ENCODE measurements at regions not wholly inside any gene's neighbourhood (a gene's known extent, or its start where the extent isn't known, plus 50 kb on each side); places are given as distances from the start of the nearest gene placed in this dataset.

GRCh38 chr10:84075226-84076046 lies 63.9 kb upstream of the GHITM start:
- Histone ChIP-seq H3K4me3 (ENCODE audit: low read length) (no peak overlapping the region), H3K79me2 (ENCODE audit: control insufficient read depth, insufficient read depth, low read length) (no peaks in the 10 kb centered on the region), H3K18ac (ENCODE audit: low read length) (no peak overlapping the region)

GRCh38 chr10:84076047-84076388 lies 63.3 kb upstream of the GHITM start:
- H3K4me3 ChIP-seq (ENCODE audit: low read length): no peak overlapping the region
- no peak overlapping the region for H2BK15ac ChIP-seq (replicated peaks; ENCODE audit: low read depth)
- H2AK5ac ChIP-seq (ENCODE audit: low read length): no peak overlapping the region
- no peak overlapping the region for H3K4me2 ChIP-seq (ENCODE audit: low read length)
- H3K4ac ChIP-seq (ENCODE audit: low read depth, low read length): no peak overlapping the region
- peaks cover 3% of the 10 kb centered on the region for H3K4me1 ChIP-seq (ENCODE audit: control insufficient read depth, low read depth, low read length)
- no peaks in the 10 kb centered on the region for H3K36me3 ChIP-seq (ENCODE audit: control insufficient read depth, insufficient read depth, low read length)
- H3K23ac ChIP-seq (ENCODE audit: low read length): no peak overlapping the region
- no peak overlapping the region for H4K5ac ChIP-seq (ENCODE audit: low read length)
- H3K56ac ChIP-seq (ENCODE audit: low read length): no peak overlapping the region
- no peak overlapping the region for H3K9ac ChIP-seq (ENCODE audit: low read length)
- H3K79me1 ChIP-seq (ENCODE audit: low read length): no peaks in the 10 kb centered on the region
- H3K18ac ChIP-seq (ENCODE audit: low read length): no peak overlapping the region
- H3K27me3 ChIP-seq (ENCODE audit: insufficient read depth, low read length, poor library complexity): no peaks in the 10 kb centered on the region
- H2BK5ac ChIP-seq (ENCODE audit: low read length): no peak overlapping the region
- no peaks in the 10 kb centered on the region for H3K79me2 ChIP-seq (ENCODE audit: control insufficient read depth, insufficient read depth, low read length)
- WGBS (ENCODE audit: extremely low coverage, insufficient coverage, low lambda C conversion rate): no CpG with 5 or more reads among the region's 1 CpG
- H2BK120ac ChIP-seq (ENCODE audit: low read depth, low read length): no peak overlapping the region
- peak; percentile 32 for DNase-seq
- no peak overlapping the region for H4K8ac ChIP-seq (ENCODE audit: low read depth, low read length)
- H3K27ac ChIP-seq (ENCODE audit: low read depth, low read length): no peak overlapping the region

More at GRCh38 chr10:84075226-84076046, 63.9 kb upstream of the GHITM start:
- H3K79me1 ChIP-seq (ENCODE audit: low read length): no peaks in the 10 kb centered on the region
- no peak overlapping the region for H3K23ac ChIP-seq (ENCODE audit: low read length)
- no peaks in the 10 kb centered on the region for H3K27me3 ChIP-seq (ENCODE audit: insufficient read depth, low read length, poor library complexity)
- no peak overlapping the region for H3K4me2 ChIP-seq (ENCODE audit: low read length)
- no peak overlapping the region for H3K9ac ChIP-seq (ENCODE audit: low read length)
- H2BK5ac ChIP-seq (ENCODE audit: low read length): no peak overlapping the region
- H3K56ac ChIP-seq (ENCODE audit: low read length): no peak overlapping the region
- no CpG with 5 or more reads among the region's 4 CpGs for WGBS (ENCODE audit: extremely low coverage, insufficient coverage, low lambda C conversion rate)
- peak; percentile 32 for DNase-seq
- no peaks in the 10 kb centered on the region for H3K36me3 ChIP-seq (ENCODE audit: control insufficient read depth, insufficient read depth, low read length)
- H2BK120ac ChIP-seq (ENCODE audit: low read depth, low read length): no peak overlapping the region
- no peak overlapping the region for H2AK5ac ChIP-seq (ENCODE audit: low read length)
- H3K4ac ChIP-seq (ENCODE audit: low read depth, low read length): no peak overlapping the region
- peaks cover 3% of the 10 kb centered on the region for H3K4me1 ChIP-seq (ENCODE audit: control insufficient read depth, low read depth, low read length)
- no peak overlapping the region for H4K5ac ChIP-seq (ENCODE audit: low read length)
- H2BK15ac ChIP-seq (replicated peaks; ENCODE audit: low read depth): no peak overlapping the region
- no peak overlapping the region for H4K8ac ChIP-seq (ENCODE audit: low read depth, low read length)
- no peak overlapping the region for H3K27ac ChIP-seq (ENCODE audit: low read depth, low read length)

GRCh38 chr10:84076540-84077195 lies 62.6 kb upstream of the GHITM start:
- no peak overlapping the region for H3K4ac ChIP-seq (ENCODE audit: low read depth, low read length)
- no peak overlapping the region for H2BK15ac ChIP-seq (replicated peaks; ENCODE audit: low read depth)
- H3K56ac ChIP-seq (ENCODE audit: low read length): no peak overlapping the region
- no peak overlapping the region for H4K8ac ChIP-seq (ENCODE audit: low read depth, low read length)
- peak; percentile 87 for DNase-seq
- no peak overlapping the region for H2BK120ac ChIP-seq (ENCODE audit: low read depth, low read length)
- no peak overlapping the region for H4K5ac ChIP-seq (ENCODE audit: low read length)
- no peak overlapping the region for H3K27ac ChIP-seq (ENCODE audit: low read depth, low read length)
- no peaks in the 10 kb centered on the region for H3K27me3 ChIP-seq (ENCODE audit: insufficient read depth, low read length, poor library complexity)
- no peak overlapping the region for H3K9ac ChIP-seq (ENCODE audit: low read length)
- no CpG with 5 or more reads among the region's 4 CpGs for WGBS (ENCODE audit: extremely low coverage, insufficient coverage, low lambda C conversion rate)
- no peak overlapping the region for H2AK5ac ChIP-seq (ENCODE audit: low read length)
- no peaks in the 10 kb centered on the region for H3K79me2 ChIP-seq (ENCODE audit: control insufficient read depth, insufficient read depth, low read length)
- H3K4me2 ChIP-seq (ENCODE audit: low read length): no peak overlapping the region
- H3K18ac ChIP-seq (ENCODE audit: low read length): no peak overlapping the region
- H2BK5ac ChIP-seq (ENCODE audit: low read length): no peak overlapping the region
- no peak overlapping the region for H3K4me3 ChIP-seq (ENCODE audit: low read length)
- no peak overlapping the region for H3K23ac ChIP-seq (ENCODE audit: low read length)
- no peaks in the 10 kb centered on the region for H3K36me3 ChIP-seq (ENCODE audit: control insufficient read depth, insufficient read depth, low read length)
- peaks cover 3% of the 10 kb centered on the region for H3K4me1 ChIP-seq (ENCODE audit: control insufficient read depth, low read depth, low read length)
- H3K79me1 ChIP-seq (ENCODE audit: low read length): no peaks in the 10 kb centered on the region

- Histone ChIP-seq H3K18ac (ENCODE audit: low read length) (no peak overlapping the region), H3K4ac (ENCODE audit: low read depth, low read length) (no peak overlapping the region), H2BK15ac (replicated peaks; ENCODE audit: low read depth) (no peak overlapping the region), H3K79me2 (ENCODE audit: control insufficient read depth, insufficient read depth, low read length) (no peaks in the 10 kb centered on the region), H3K9ac (ENCODE audit: low read length) (no peak overlapping the region), H4K5ac (ENCODE audit: low read length) (no peak overlapping the region), H3K56ac (ENCODE audit: low read length) (no peak overlapping the region), H3K23ac (ENCODE audit: low read length) (no peak overlapping the region), H3K4me3 (ENCODE audit: low read length) (no peak overlapping the region), H2BK5ac (ENCODE audit: low read length) (no peak overlapping the region), H3K79me1 (ENCODE audit: low read length) (no peaks in the 10 kb centered on the region), H3K27me3 (ENCODE audit: insufficient read depth, low read length, poor library complexity) (no peaks in the 10 kb centered on the region), H2AK5ac (ENCODE audit: low read length) (no peak overlapping the region), H3K4me1 (ENCODE audit: control insufficient read depth, low read depth, low read length) (peaks cover 3% of the 10 kb centered on the region), H3K27ac (ENCODE audit: low read depth, low read length) (no peak overlapping the region), H3K4me2 (ENCODE audit: low read length) (no peak overlapping the region), H4K8ac (ENCODE audit: low read depth, low read length) (no peak overlapping the region), H3K36me3 (ENCODE audit: control insufficient read depth, insufficient read depth, low read length) (no peaks in the 10 kb centered on the region), H2BK120ac (ENCODE audit: low read depth, low read length) (no peak overlapping the region)
- DNase-seq: no peak
- WGBS (ENCODE audit: extremely low coverage, insufficient coverage, low lambda C conversion rate): no CpG with 5 or more reads among the region's 2 CpGs
These were observed 61.5 kb upstream of the GHITM start for GRCh38 chr10:84077768-84078167.

- Histone ChIP-seq H3K56ac (ENCODE audit: low read length) (no peak overlapping the region), H2AK5ac (ENCODE audit: low read length) (no peak overlapping the region), H3K4me1 (ENCODE audit: control insufficient read depth, low read depth, low read length) (peaks cover 3% of the 10 kb centered on the region), H2BK15ac (replicated peaks; ENCODE audit: low read depth) (no peak overlapping the region), H4K5ac (ENCODE audit: low read length) (no peak overlapping the region), H3K27me3 (ENCODE audit: insufficient read depth, low read length, poor library complexity) (no peaks in the 10 kb centered on the region), H3K4ac (ENCODE audit: low read depth, low read length) (no peak overlapping the region), H3K18ac (ENCODE audit: low read length) (no peak overlapping the region), H3K4me3 (ENCODE audit: low read length) (no peak overlapping the region), H4K8ac (ENCODE audit: low read depth, low read length) (no peak overlapping the region), H2BK5ac (ENCODE audit: low read length) (no peak overlapping the region), H3K4me2 (ENCODE audit: low read length) (no peak overlapping the region), H3K79me2 (ENCODE audit: control insufficient read depth, insufficient read depth, low read length) (no peaks in the 10 kb centered on the region), H3K27ac (ENCODE audit: low read depth, low read length) (no peak overlapping the region), H3K9ac (ENCODE audit: low read length) (no peak overlapping the region), H2BK120ac (ENCODE audit: low read depth, low read length) (no peak overlapping the region), H3K36me3 (ENCODE audit: control insufficient read depth, insufficient read depth, low read length) (no peaks in the 10 kb centered on the region), H3K23ac (ENCODE audit: low read length) (no peak overlapping the region), H3K79me1 (ENCODE audit: low read length) (no peaks in the 10 kb centered on the region)
- no peak for DNase-seq
These were observed 60.5 kb upstream of the GHITM start for GRCh38 chr10:84078771-84079170.

Measured in mesendoderm (in vitro differentiated cells).